GM23248 (cell line): ENCODE measurements at regions not wholly inside any gene's neighbourhood (a gene's known extent, or its start where the extent isn't known, plus 50 kb on each side); places are given as distances from the start of the nearest gene placed in this dataset.

ENCODE experiments used
- DNase-seq: peaks from one replicate; pipeline ENCODE4 v3.0.0-alpha.2; 2015
- H2AFZ ChIP-seq: fragments of 200-600 bp; sonication (generic); 2 replicates; pipeline ENCODE4 v1.6.1; 2016; ENCODE audit warnings: antibody characterized with exemption
- H3F3A ChIP-seq: fragments of 200-600 bp; sonication (generic); 2 replicates; pipeline ENCODE4 v1.6.1; 2016; ENCODE audit warnings: mild to moderate bottlenecking, antibody characterized with exemption, mixed run types; ENCODE audit not compliant: insufficient read depth
- H3K27ac ChIP-seq: fragments of 200-600 bp; sonication (generic); 2 replicates; pipeline ENCODE4 v1.5.1; 2016; ENCODE audit warnings: mild to moderate bottlenecking
- H3K27me3 ChIP-seq: fragments of 200-600 bp; sonication (generic); replicated peaks from 2 replicates; pipeline ENCODE4 v1.6.1; 2016; ENCODE audit warnings: mild to moderate bottlenecking; ENCODE audit not compliant: insufficient read depth
- H3K36me3 ChIP-seq: fragments of 200-600 bp; sonication (generic); 2 replicates; pipeline ENCODE4 v1.6.1; 2016; ENCODE audit warnings: low read depth, mild to moderate bottlenecking
- H3K4me1 ChIP-seq: fragments of 200-600 bp; sonication (generic); 2 replicates; pipeline ENCODE4 v1.6.1; 2016; ENCODE audit warnings: mild to moderate bottlenecking; ENCODE audit not compliant: insufficient read depth
- H3K4me2 ChIP-seq: fragments of 200-600 bp; sonication (generic); one replicate; pipeline ENCODE4 v1.6.1; 2016; ENCODE audit warnings: mild to moderate bottlenecking; ENCODE audit not compliant: unreplicated experiment
- H3K4me3 ChIP-seq: fragments of 200-600 bp; sonication (generic); 2 replicates; pipeline ENCODE4 v1.5.1; 2016; ENCODE audit warnings: mild to moderate bottlenecking
- H3K79me2 ChIP-seq: fragments of 200-600 bp; sonication (generic); 2 replicates; pipeline ENCODE4 v1.6.1; 2016; ENCODE audit warnings: mild to moderate bottlenecking; ENCODE audit not compliant: insufficient read depth
- H3K9ac ChIP-seq: fragments of 200-600 bp; sonication (generic); 2 replicates; pipeline ENCODE4 v1.6.1; 2016; ENCODE audit warnings: mild to moderate bottlenecking
- H3K9me2 ChIP-seq: fragments of 200-600 bp; sonication (generic); 2 replicates; pipeline ENCODE4 v1.6.1; 2016; ENCODE audit warnings: mixed run types, mild to moderate bottlenecking, moderate library complexity; ENCODE audit not compliant: insufficient read depth
- H3K9me3 ChIP-seq: fragments of 200-600 bp; sonication (generic); one replicate; pipeline ENCODE4 v1.6.1; 2017; ENCODE audit warnings: low read depth
- H4K20me1 ChIP-seq: fragments of 200-600 bp; sonication (generic); 2 replicates; pipeline ENCODE4 v1.6.0; 2016; ENCODE audit not compliant: insufficient read depth
- EZH2 ChIP-seq: fragments of 200-600 bp; sonication (generic); IDR thresholded peaks from 2 replicates; pipeline ENCODE4 v1.6.1; 2018; ENCODE audit warnings: antibody characterized with exemption, mild to moderate bottlenecking; ENCODE audit not compliant: insufficient read depth, poor library complexity, severe bottlenecking
- EZH2phosphoT487 ChIP-seq: fragments of 200-600 bp; sonication (generic); IDR thresholded peaks from 2 replicates; pipeline ENCODE4 v1.6.1; 2018; ENCODE audit warnings: antibody characterized with exemption, moderate library complexity, mild to moderate bottlenecking, low read depth; ENCODE audit not compliant: insufficient read depth
- WGBS, 2 experiments: methylation state at CpG; one replicate each; pipeline ENCODE4 v1.1.6; 2015 to 2017; ENCODE audit warnings: low lambda C conversion rate in 2 of 2, low coverage in 1 of 2; ENCODE audit errors: missing lambda C conversion rate in 2 of 2; 5-methylcytosine and 5-hydroxymethylcytosine counted together
- in situ Hi-C: fragments of 300-500 bp; cut with MboI; formaldehyde crosslinking; loops from 2 replicates; pipeline ENCODE4 v1.15.0; 2020

GRCh38 chr3:106261396-106261795 lies 392.6 kb upstream of the CBLB start:
- no peaks in the 10 kb centered on the region for H4K20me1 ChIP-seq
- peaks cover 25% of the 10 kb centered on the region for H3F3A ChIP-seq
- in situ Hi-C loops, result no loop called here
- H3K27ac ChIP-seq, result peak overlapping the region; percentile 33
- no peak overlapping the region for H2AFZ ChIP-seq
- no peaks in the 10 kb centered on the region for H3K79me2 ChIP-seq
- DNase-seq, result peak; percentile 36
- TF ChIP-seq EZH2phosphoT487 (no peak), EZH2 (no peak)
- H3K4me2 ChIP-seq, result peak overlapping the region; percentile 31
- no peak overlapping the region for H3K4me3 ChIP-seq
- no peaks in the 10 kb centered on the region for H3K9me3 ChIP-seq
- no peaks in the 10 kb centered on the region for H3K9me2 ChIP-seq
- H3K36me3 ChIP-seq, result no peaks in the 10 kb centered on the region
- WGBS, 2 experiments, result 90 to 100% methylated on average over 1 of the region's 1 CpG
- H3K27me3 ChIP-seq, result no peaks in the 10 kb centered on the region
- H3K9ac ChIP-seq, result no peak overlapping the region
- H3K4me1 ChIP-seq, result peaks cover 17% of the 10 kb centered on the region

DNA sequence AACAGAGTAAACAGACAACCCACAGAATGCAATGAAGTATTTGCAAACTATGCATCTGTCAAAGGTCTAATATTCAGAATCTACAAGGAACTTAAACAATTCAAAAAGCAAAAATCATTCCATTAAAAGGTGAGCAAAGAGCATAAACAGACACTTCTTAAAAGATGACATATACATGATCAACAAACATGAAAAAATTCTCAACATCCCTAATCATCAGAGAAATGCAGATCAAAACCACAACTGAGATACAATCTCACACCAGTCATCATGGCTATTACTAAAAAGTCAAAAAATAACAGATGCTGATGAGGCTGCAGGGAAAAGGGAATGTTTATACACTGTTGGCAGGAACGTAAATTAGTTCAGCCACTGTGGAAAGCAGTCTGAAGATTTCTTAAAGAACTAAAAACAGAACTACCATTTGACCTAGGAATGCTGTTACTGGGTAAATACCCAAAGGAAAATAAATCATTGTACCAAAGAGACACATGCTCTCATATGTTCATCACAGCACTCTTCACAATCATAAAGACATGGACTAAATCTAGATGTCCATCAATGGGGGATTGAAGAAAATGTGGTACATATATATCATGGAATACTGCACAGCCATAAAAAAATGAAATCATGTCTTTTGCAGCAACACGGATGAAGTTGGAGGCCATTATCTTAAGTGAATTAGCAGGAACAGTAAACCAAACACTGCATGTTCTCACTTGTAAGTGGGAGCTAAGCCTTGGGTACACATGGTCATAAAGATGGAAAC lies 393.3 kb upstream of the CBLB start:
- Histone ChIP-seq H3K27ac (peak overlapping the region; percentile 33), H3K4me1 (peaks cover 17% of the 10 kb centered on the region), H4K20me1 (no peaks in the 10 kb centered on the region), H2AFZ (no peak overlapping the region), H3K9me2 (no peaks in the 10 kb centered on the region), H3K79me2 (no peaks in the 10 kb centered on the region), H3K36me3 (no peaks in the 10 kb centered on the region), H3K4me2 (peak overlapping the region; percentile 31), H3K4me3 (no peak overlapping the region), H3F3A (peaks cover 25% of the 10 kb centered on the region), H3K9me3 (no peaks in the 10 kb centered on the region), H3K27me3 (no peaks in the 10 kb centered on the region), H3K9ac (no peak overlapping the region)
- in situ Hi-C loops, result no loop called here
- 14 to 24% methylated on average over 2 of the region's 2 CpGs for WGBS, 2 experiments
- DNase-seq, result peak; percentile 78
- TF ChIP-seq EZH2 (no peak), EZH2phosphoT487 (peak; percentile 92)

DNA sequence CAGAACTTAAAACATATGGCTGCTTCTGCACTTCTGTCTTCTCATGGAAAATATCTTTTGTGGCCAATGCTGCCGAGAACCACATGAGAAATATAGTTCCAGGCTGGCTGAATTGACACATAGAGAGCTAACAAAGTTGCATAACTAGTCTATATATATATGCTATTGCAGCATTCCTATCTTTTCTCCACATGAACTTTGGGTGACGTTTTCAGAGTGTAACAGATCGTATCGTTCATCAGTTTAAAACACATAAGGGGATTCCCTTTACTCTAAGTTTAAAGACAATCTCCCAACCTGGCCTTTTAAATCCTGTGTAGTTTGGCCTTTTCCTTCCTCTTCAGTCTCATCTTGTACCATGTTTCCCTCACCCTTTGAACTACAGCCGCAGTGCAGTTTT lies 394.2 kb upstream of the CBLB start:
- no peak overlapping the region for H2AFZ ChIP-seq
- H3K27me3 ChIP-seq, result no peaks in the 10 kb centered on the region
- peaks cover 17% of the 10 kb centered on the region for H3K4me1 ChIP-seq
- in situ Hi-C loops, result no loop called here
- DNase-seq, result peak; percentile 5
- no peak overlapping the region for H3K9ac ChIP-seq
- H3K4me2 ChIP-seq, result no peak overlapping the region
- TF ChIP-seq EZH2 (no peak), EZH2phosphoT487 (no peak)
- H3K27ac ChIP-seq, result no peak overlapping the region
- H3K4me3 ChIP-seq, result no peak overlapping the region
- no peaks in the 10 kb centered on the region for H3K36me3 ChIP-seq
- H3K9me3 ChIP-seq, result no peaks in the 10 kb centered on the region
- no peaks in the 10 kb centered on the region for H3K9me2 ChIP-seq
- no peaks in the 10 kb centered on the region for H3K79me2 ChIP-seq
- H3F3A ChIP-seq, result peaks cover 25% of the 10 kb centered on the region
- 92 to 95% methylated on average over 5 of the region's 5 CpGs for WGBS, 2 experiments
- no peaks in the 10 kb centered on the region for H4K20me1 ChIP-seq

DNA sequence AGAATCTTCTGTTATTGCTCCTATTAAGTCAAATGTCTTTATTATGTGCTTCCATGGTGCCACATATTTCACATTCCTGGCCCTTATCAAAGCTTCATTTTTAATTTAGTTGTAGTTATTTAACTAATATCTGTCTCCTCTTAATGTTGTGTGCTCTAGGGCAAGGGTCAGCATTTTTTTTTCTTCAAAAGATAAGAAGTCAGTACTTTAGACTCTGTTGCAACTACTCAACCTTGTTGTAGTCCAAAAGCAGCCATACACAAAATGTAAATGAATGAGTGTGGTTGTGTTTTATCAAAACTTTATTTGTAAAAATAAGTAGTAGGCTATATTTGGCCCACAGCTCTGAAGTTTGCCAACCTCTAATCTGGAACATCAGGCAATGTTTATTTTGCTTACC lies 394.7 kb upstream of the CBLB start:
- TF ChIP-seq EZH2phosphoT487, result no peak
- no peak for TF ChIP-seq EZH2
- H3K27ac ChIP-seq, result no peak overlapping the region
- no peak overlapping the region for H3K9ac ChIP-seq
- peaks cover 17% of the 10 kb centered on the region for H3K4me1 ChIP-seq
- DNase-seq, result no peak
- in situ Hi-C loops, result no loop called here
- no peaks in the 10 kb centered on the region for H3K27me3 ChIP-seq
- H3K36me3 ChIP-seq, result no peaks in the 10 kb centered on the region
- H2AFZ ChIP-seq, result no peak overlapping the region
- H3K9me2 ChIP-seq, result no peaks in the 10 kb centered on the region
- H4K20me1 ChIP-seq, result no peaks in the 10 kb centered on the region
- no peak overlapping the region for H3K4me2 ChIP-seq
- no peaks in the 10 kb centered on the region for H3K79me2 ChIP-seq
- H3K4me3 ChIP-seq, result no peak overlapping the region
- H3K9me3 ChIP-seq, result no peaks in the 10 kb centered on the region
- peaks cover 25% of the 10 kb centered on the region for H3F3A ChIP-seq
